ENCODE measurements at regions not wholly inside any gene's neighbourhood (a gene's known extent, or its start where the extent isn't known, plus 50 kb on each side); places are given as distances from the start of the nearest gene placed in this dataset.

GRCh38 chr9:85228111-85228855 lies 513.5 kb downstream of the AGTPBP1 start:
- Mint-ChIP-seq H3K27me3 (no peaks in the 10 kb centered on the region), H3K9me3 (peaks cover 2% of the 10 kb centered on the region), H3K27ac (no peak overlapping the region), H3K4me1 (ENCODE audit: low read depth) (no peaks in the 10 kb centered on the region), H3K4me3 (no peak overlapping the region), H3K36me3 (ENCODE audit: low read depth) (no peaks in the 10 kb centered on the region)
- intact Hi-C loops (cut with DNase I, micrococcal nuclease): no loop called here
- DNase-seq (no peak), ATAC-seq (ENCODE audit: poor library complexity) (no peak)
- Histone ChIP-seq H3K36me3 (ENCODE audit: insufficient read depth, low read length) (no peaks in the 10 kb centered on the region), H3K27me3 (ENCODE audit: control insufficient read depth in 1 of 2, insufficient read depth in 2 of 2, low read length in 2 of 2) (no peaks in the 10 kb centered on the region), H3K9me3 (ENCODE audit: control insufficient read depth in 1 of 2, insufficient read depth in 1 of 2, low read length in 2 of 2) (peaks cover 0 to 8% of the 10 kb centered on the region in 2 experiments), H3K4me1 (ENCODE audit: insufficient read depth, low read length) (no peaks in the 10 kb centered on the region), H3K27ac (ENCODE audit: low read depth in 1 of 2, low read length in 2 of 2) (no peak overlapping the region), H3K4me3 (ENCODE audit: low read length) (no peak overlapping the region)
- no peak for TF ChIP-seq CTCF (IDR thresholded peaks at IDR 0.05)
- ChIA-PET CTCF (no interaction called here), POLR2A (no interaction called here)

GRCh38 chr9:85225180-85225579 lies 516.6 kb downstream of the AGTPBP1 start:
- TF ChIP-seq CTCF (IDR thresholded peaks at IDR 0.05): no peak
- Histone ChIP-seq H3K9me3 (ENCODE audit: control insufficient read depth in 1 of 2, insufficient read depth in 1 of 2, low read length in 2 of 2) (peaks cover 0 to 8% of the 10 kb centered on the region in 2 experiments), H3K36me3 (ENCODE audit: insufficient read depth, low read length) (no peaks in the 10 kb centered on the region), H3K27ac (ENCODE audit: low read depth in 1 of 2, low read length in 2 of 2) (no peak overlapping the region), H3K27me3 (ENCODE audit: control insufficient read depth in 1 of 2, insufficient read depth in 2 of 2, low read length in 2 of 2) (no peaks in the 10 kb centered on the region), H3K4me1 (ENCODE audit: insufficient read depth, low read length) (no peaks in the 10 kb centered on the region), H3K4me3 (ENCODE audit: low read length) (no peak overlapping the region)
- intact Hi-C loops (cut with DNase I, micrococcal nuclease): no loop called here
- ChIA-PET CTCF (no interaction called here), POLR2A (no interaction called here)
- no peak overlapping the region for H3K4me3 Mint-ChIP-seq
- ATAC-seq (ENCODE audit: poor library complexity) (no peak), DNase-seq (no peak)
- H3K27me3 Mint-ChIP-seq: no peaks in the 10 kb centered on the region
- no peaks in the 10 kb centered on the region for H3K4me1 Mint-ChIP-seq (ENCODE audit: low read depth)
- H3K36me3 Mint-ChIP-seq (ENCODE audit: low read depth): no peaks in the 10 kb centered on the region
- H3K9me3 Mint-ChIP-seq: no peaks in the 10 kb centered on the region
- H3K27ac Mint-ChIP-seq: no peak overlapping the region

- H3K27me3 Mint-ChIP-seq: no peaks in the 10 kb centered on the region
- ChIA-PET POLR2A (no interaction called here), CTCF (interaction anchor here (1.2 kb wide), 1 partner anchor 11 kb away, joined by 3 read pairs; no protein-coding TSS in a partner anchor)
- Histone ChIP-seq H3K27ac (ENCODE audit: low read depth in 1 of 2, low read length in 2 of 2) (no peak overlapping the region), H3K4me1 (ENCODE audit: insufficient read depth, low read length) (no peaks in the 10 kb centered on the region), H3K36me3 (ENCODE audit: insufficient read depth, low read length) (no peaks in the 10 kb centered on the region), H3K27me3 (ENCODE audit: control insufficient read depth in 1 of 2, insufficient read depth in 2 of 2, low read length in 2 of 2) (no peaks in the 10 kb centered on the region), H3K9me3 (ENCODE audit: control insufficient read depth in 1 of 2, insufficient read depth in 1 of 2, low read length in 2 of 2) (peaks cover 0 to 8% of the 10 kb centered on the region in 2 experiments), H3K4me3 (ENCODE audit: low read length) (no peak overlapping the region)
- TF ChIP-seq CTCF (IDR thresholded peaks at IDR 0.05): no peak
- H3K4me3 Mint-ChIP-seq: no peak overlapping the region
- intact Hi-C loops (cut with DNase I, micrococcal nuclease): no loop called here
- ATAC-seq (ENCODE audit: poor library complexity) (no peak), DNase-seq (no peak)
- no peaks in the 10 kb centered on the region for H3K4me1 Mint-ChIP-seq (ENCODE audit: low read depth)
- no peaks in the 10 kb centered on the region for H3K9me3 Mint-ChIP-seq
- H3K36me3 Mint-ChIP-seq (ENCODE audit: low read depth): no peaks in the 10 kb centered on the region
- H3K27ac Mint-ChIP-seq: no peak overlapping the region
Measured at GRCh38 chr9:85224729-85225128, 517.0 kb downstream of the AGTPBP1 start.
